ENCODE measurements at regions not wholly inside any gene's neighbourhood (a gene's known extent, or its start where the extent isn't known, plus 50 kb on each side); places are given as distances from the start of the nearest gene placed in this dataset.

GRCh38 chr15:77804210-77804609 lies 171.5 kb upstream of the LINGO1 start:
- Histone ChIP-seq H3K23ac (ENCODE audit: low read length in 2 of 2) (no peak overlapping the region), H3K9me3 (ENCODE audit: control insufficient read depth, low read length) (no peaks in the 10 kb centered on the region), H3K4ac (ENCODE audit: low read depth in 1 of 2, low read length in 2 of 2) (no peak overlapping the region), H2AFZ (ENCODE audit: low read depth, low read length) (no peak overlapping the region), H4K8ac (ENCODE audit: low read length) (no peak overlapping the region), H3K14ac (ENCODE audit: low read length in 2 of 2) (no peak overlapping the region), H2BK15ac (ENCODE audit: low read depth, poor library complexity, severe bottlenecking) (no peak overlapping the region), H2BK12ac (ENCODE audit: low read length in 2 of 2) (no peak overlapping the region), H3K4me2 (ENCODE audit: low read length, poor library complexity, severe bottlenecking) (no peak overlapping the region), H3K27me3 (ENCODE audit: control insufficient read depth in 1 of 2, insufficient read depth in 1 of 2, low read length in 2 of 2) (peaks cover 52 to 74% of the 10 kb centered on the region in 2 experiments), H3K79me1 (replicated peaks; ENCODE audit: low read length, poor library complexity, severe bottlenecking) (no peaks in the 10 kb centered on the region), H3K9ac (ENCODE audit: low read length) (no peak overlapping the region), H3K4me3 (ENCODE audit: insufficient read depth in 1 of 2, low read depth in 1 of 2, low read length in 2 of 2) (no peak overlapping the region), H4K91ac (ENCODE audit: low read length) (no peak overlapping the region), H2BK120ac (ENCODE audit: low read depth, low read length) (no peak overlapping the region), H3K27ac (ENCODE audit: low read length, poor library complexity, severe bottlenecking) (no peak overlapping the region), H3K18ac (ENCODE audit: low read depth in 1 of 2, low read length in 2 of 2) (no peak overlapping the region), H2BK5ac (ENCODE audit: low read depth, low read length, poor library complexity, severe bottlenecking) (no peak overlapping the region), H3K4me1 (ENCODE audit: control insufficient read depth, insufficient read depth, low read depth, low read length) (no peaks in the 10 kb centered on the region), H2AK5ac (ENCODE audit: low read length, severe bottlenecking) (no peak overlapping the region), H3K36me3 (ENCODE audit: control insufficient read depth in 1 of 2, insufficient read depth in 2 of 2, low read depth in 1 of 2, low read length in 2 of 2) (no peaks in the 10 kb centered on the region)
- no peak for DNase-seq
- WGBS: 71% methylated on average over 6 of the region's 9 CpGs

GRCh38 chr15:77803487-77803886 lies 170.8 kb upstream of the LINGO1 start:
- Histone ChIP-seq H3K18ac (ENCODE audit: low read depth in 1 of 2, low read length in 2 of 2) (no peak overlapping the region), H3K4me3 (ENCODE audit: insufficient read depth in 1 of 2, low read depth in 1 of 2, low read length in 2 of 2) (no peak overlapping the region), H3K9ac (ENCODE audit: low read length) (no peak overlapping the region), H3K79me1 (replicated peaks; ENCODE audit: low read length, poor library complexity, severe bottlenecking) (no peaks in the 10 kb centered on the region), H2BK12ac (ENCODE audit: low read length in 2 of 2) (no peak overlapping the region), H3K23ac (ENCODE audit: low read length in 2 of 2) (no peak overlapping the region), H3K4me2 (ENCODE audit: low read length, poor library complexity, severe bottlenecking) (no peak overlapping the region), H2AK5ac (ENCODE audit: low read length, severe bottlenecking) (no peak overlapping the region), H3K4me1 (ENCODE audit: control insufficient read depth, insufficient read depth, low read depth, low read length) (no peaks in the 10 kb centered on the region), H2AFZ (ENCODE audit: low read depth, low read length) (no peak overlapping the region), H3K36me3 (ENCODE audit: control insufficient read depth in 1 of 2, insufficient read depth in 2 of 2, low read depth in 1 of 2, low read length in 2 of 2) (no peaks in the 10 kb centered on the region), H3K14ac (ENCODE audit: low read length in 2 of 2) (no peak overlapping the region), H2BK120ac (ENCODE audit: low read depth, low read length) (no peak overlapping the region), H4K91ac (ENCODE audit: low read length) (no peak overlapping the region), H3K4ac (ENCODE audit: low read depth in 1 of 2, low read length in 2 of 2) (no peak overlapping the region), H4K8ac (ENCODE audit: low read length) (no peak overlapping the region), H2BK5ac (ENCODE audit: low read depth, low read length, poor library complexity, severe bottlenecking) (no peak overlapping the region), H2BK15ac (ENCODE audit: low read depth, poor library complexity, severe bottlenecking) (no peak overlapping the region), H3K9me3 (ENCODE audit: control insufficient read depth, low read length) (no peaks in the 10 kb centered on the region), H3K27me3 (ENCODE audit: control insufficient read depth in 1 of 2, insufficient read depth in 1 of 2, low read length in 2 of 2) (peaks cover 52 to 73% of the 10 kb centered on the region in 2 experiments), H3K27ac (ENCODE audit: low read length, poor library complexity, severe bottlenecking) (no peak overlapping the region)
- no peak for DNase-seq
- WGBS: 45% methylated on average over 3 of the region's 3 CpGs

- H4K8ac ChIP-seq (ENCODE audit: low read length): no peak overlapping the region
- no peak overlapping the region for H4K91ac ChIP-seq (ENCODE audit: low read length)
- H3K4me3 ChIP-seq (ENCODE audit: insufficient read depth in 1 of 2, low read depth in 1 of 2, low read length in 2 of 2): no peak overlapping the region
- no peaks in the 10 kb centered on the region for H3K36me3 ChIP-seq (ENCODE audit: control insufficient read depth in 1 of 2, insufficient read depth in 2 of 2, low read depth in 1 of 2, low read length in 2 of 2)
- H3K27me3 ChIP-seq (ENCODE audit: control insufficient read depth in 1 of 2, insufficient read depth in 1 of 2, low read length in 2 of 2): peaks cover 53 to 70% of the 10 kb centered on the region in 2 experiments
- H3K9ac ChIP-seq (ENCODE audit: low read length): no peak overlapping the region
- no peaks in the 10 kb centered on the region for H3K9me3 ChIP-seq (ENCODE audit: control insufficient read depth, low read length)
- H2BK5ac ChIP-seq (ENCODE audit: low read depth, low read length, poor library complexity, severe bottlenecking): no peak overlapping the region
- no peak for DNase-seq
- no peak overlapping the region for H2AK5ac ChIP-seq (ENCODE audit: low read length, severe bottlenecking)
- H3K4me1 ChIP-seq (ENCODE audit: control insufficient read depth, insufficient read depth, low read depth, low read length): no peaks in the 10 kb centered on the region
- H3K14ac ChIP-seq (ENCODE audit: low read length in 2 of 2): no peak overlapping the region
- H3K79me1 ChIP-seq (replicated peaks; ENCODE audit: low read length, poor library complexity, severe bottlenecking): no peaks in the 10 kb centered on the region
- H2BK12ac ChIP-seq (ENCODE audit: low read length in 2 of 2): no peak overlapping the region
- H2AFZ ChIP-seq (ENCODE audit: low read depth, low read length): no peak overlapping the region
- H3K23ac ChIP-seq (ENCODE audit: low read length in 2 of 2): no peak overlapping the region
- no peak overlapping the region for H3K18ac ChIP-seq (ENCODE audit: low read depth in 1 of 2, low read length in 2 of 2)
- no peak overlapping the region for H3K27ac ChIP-seq (ENCODE audit: low read length, poor library complexity, severe bottlenecking)
- H2BK120ac ChIP-seq (ENCODE audit: low read depth, low read length): no peak overlapping the region
- no peak overlapping the region for H3K4me2 ChIP-seq (ENCODE audit: low read length, poor library complexity, severe bottlenecking)
- H3K4ac ChIP-seq (ENCODE audit: low read depth in 1 of 2, low read length in 2 of 2): no peak overlapping the region
- no peak overlapping the region for H2BK15ac ChIP-seq (ENCODE audit: low read depth, poor library complexity, severe bottlenecking)
- 68% methylated on average over 3 of the region's 5 CpGs for WGBS
Measured at GRCh38 chr15:77800305-77800704, 167.6 kb upstream of the LINGO1 start.

- no peak for DNase-seq
- H4K8ac ChIP-seq (ENCODE audit: low read length): no peak overlapping the region
- H2AFZ ChIP-seq (ENCODE audit: low read depth, low read length): no peak overlapping the region
- no peak overlapping the region for H2BK5ac ChIP-seq (ENCODE audit: low read depth, low read length, poor library complexity, severe bottlenecking)
- no peak overlapping the region for H2BK12ac ChIP-seq (ENCODE audit: low read length in 2 of 2)
- no peak overlapping the region for H3K4me3 ChIP-seq (ENCODE audit: insufficient read depth in 1 of 2, low read depth in 1 of 2, low read length in 2 of 2)
- H3K4ac ChIP-seq (ENCODE audit: low read depth in 1 of 2, low read length in 2 of 2): no peak overlapping the region
- no peak overlapping the region for H3K9ac ChIP-seq (ENCODE audit: low read length)
- H3K36me3 ChIP-seq (ENCODE audit: control insufficient read depth in 1 of 2, insufficient read depth in 2 of 2, low read depth in 1 of 2, low read length in 2 of 2): no peaks in the 10 kb centered on the region
- no peak overlapping the region for H3K23ac ChIP-seq (ENCODE audit: low read length in 2 of 2)
- no peaks in the 10 kb centered on the region for H3K4me1 ChIP-seq (ENCODE audit: control insufficient read depth, insufficient read depth, low read depth, low read length)
- H2AK5ac ChIP-seq (ENCODE audit: low read length, severe bottlenecking): no peak overlapping the region
- no peak overlapping the region for H4K91ac ChIP-seq (ENCODE audit: low read length)
- H2BK15ac ChIP-seq (ENCODE audit: low read depth, poor library complexity, severe bottlenecking): no peak overlapping the region
- H3K9me3 ChIP-seq (ENCODE audit: control insufficient read depth, low read length): no peaks in the 10 kb centered on the region
- H2BK120ac ChIP-seq (ENCODE audit: low read depth, low read length): no peak overlapping the region
- H3K4me2 ChIP-seq (ENCODE audit: low read length, poor library complexity, severe bottlenecking): no peak overlapping the region
- no peak overlapping the region for H3K18ac ChIP-seq (ENCODE audit: low read depth in 1 of 2, low read length in 2 of 2)
- WGBS: 75% methylated on average over 3 of the region's 3 CpGs
- no peaks in the 10 kb centered on the region for H3K79me1 ChIP-seq (replicated peaks; ENCODE audit: low read length, poor library complexity, severe bottlenecking)
- H3K27ac ChIP-seq (ENCODE audit: low read length, poor library complexity, severe bottlenecking): no peak overlapping the region
- no peak overlapping the region for H3K14ac ChIP-seq (ENCODE audit: low read length in 2 of 2)
- peaks cover 42 to 68% of the 10 kb centered on the region in 2 experiments for H3K27me3 ChIP-seq (ENCODE audit: control insufficient read depth in 1 of 2, insufficient read depth in 1 of 2, low read length in 2 of 2)
Measured at GRCh38 chr15:77798847-77799246, 166.1 kb upstream of the LINGO1 start.
